ENCODE measurements at regions not wholly inside any gene's neighbourhood (a gene's known extent, or its start where the extent isn't known, plus 50 kb on each side); places are given as distances from the start of the nearest gene placed in this dataset.

GRCh38 chr6:113643407-113643770 lies 213.8 kb upstream of the MARCKS start:
- DNase-seq (ENCODE audit: low read depth in 1 of 2, low spot score in 1 of 2), result no peak
- TF ChIP-seq GABPA (IDR thresholded peaks at IDR 0.05; ENCODE audit: low read depth), result no peak
- TF ChIP-seq REST (IDR thresholded peaks at IDR 0.05; ENCODE audit: insufficient replicate concordance, low read depth), result no peak
- TF ChIP-seq POLR2AphosphoS5 (IDR thresholded peaks at IDR 0.05; ENCODE audit: low read depth), result no peak
- no peak for TF ChIP-seq SPI1 (IDR thresholded peaks at IDR 0.05; ENCODE audit: borderline replicate concordance, low read depth)
- TF ChIP-seq, protein P1, sequence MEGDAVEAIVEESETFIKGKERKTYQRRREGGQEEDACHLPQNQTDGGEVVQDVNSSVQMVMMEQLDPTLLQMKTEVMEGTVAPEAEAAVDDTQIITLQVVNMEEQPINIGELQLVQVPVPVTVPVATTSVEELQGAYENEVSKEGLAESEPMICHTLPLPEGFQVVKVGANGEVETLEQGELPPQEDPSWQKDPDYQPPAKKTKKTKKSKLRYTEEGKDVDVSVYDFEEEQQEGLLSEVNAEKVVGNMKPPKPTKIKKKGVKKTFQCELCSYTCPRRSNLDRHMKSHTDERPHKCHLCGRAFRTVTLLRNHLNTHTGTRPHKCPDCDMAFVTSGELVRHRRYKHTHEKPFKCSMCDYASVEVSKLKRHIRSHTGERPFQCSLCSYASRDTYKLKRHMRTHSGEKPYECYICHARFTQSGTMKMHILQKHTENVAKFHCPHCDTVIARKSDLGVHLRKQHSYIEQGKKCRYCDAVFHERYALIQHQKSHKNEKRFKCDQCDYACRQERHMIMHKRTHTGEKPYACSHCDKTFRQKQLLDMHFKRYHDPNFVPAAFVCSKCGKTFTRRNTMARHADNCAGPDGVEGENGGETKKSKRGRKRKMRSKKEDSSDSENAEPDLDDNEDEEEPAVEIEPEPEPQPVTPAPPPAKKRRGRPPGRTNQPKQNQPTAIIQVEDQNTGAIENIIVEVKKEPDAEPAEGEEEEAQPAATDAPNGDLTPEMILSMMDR (IDR thresholded peaks at IDR 0.05; ENCODE audit: insufficient read depth, low read length), result no peak
- H3K27ac ChIP-seq (replicated peaks), result no peak overlapping the region
- H3K4me3 ChIP-seq (replicated peaks; ENCODE audit: insufficient read depth, low read length), result no peak overlapping the region
- H3K27me3 ChIP-seq (ENCODE audit: insufficient read depth, poor library complexity, severe bottlenecking), result no peaks in the 10 kb centered on the region

DNA sequence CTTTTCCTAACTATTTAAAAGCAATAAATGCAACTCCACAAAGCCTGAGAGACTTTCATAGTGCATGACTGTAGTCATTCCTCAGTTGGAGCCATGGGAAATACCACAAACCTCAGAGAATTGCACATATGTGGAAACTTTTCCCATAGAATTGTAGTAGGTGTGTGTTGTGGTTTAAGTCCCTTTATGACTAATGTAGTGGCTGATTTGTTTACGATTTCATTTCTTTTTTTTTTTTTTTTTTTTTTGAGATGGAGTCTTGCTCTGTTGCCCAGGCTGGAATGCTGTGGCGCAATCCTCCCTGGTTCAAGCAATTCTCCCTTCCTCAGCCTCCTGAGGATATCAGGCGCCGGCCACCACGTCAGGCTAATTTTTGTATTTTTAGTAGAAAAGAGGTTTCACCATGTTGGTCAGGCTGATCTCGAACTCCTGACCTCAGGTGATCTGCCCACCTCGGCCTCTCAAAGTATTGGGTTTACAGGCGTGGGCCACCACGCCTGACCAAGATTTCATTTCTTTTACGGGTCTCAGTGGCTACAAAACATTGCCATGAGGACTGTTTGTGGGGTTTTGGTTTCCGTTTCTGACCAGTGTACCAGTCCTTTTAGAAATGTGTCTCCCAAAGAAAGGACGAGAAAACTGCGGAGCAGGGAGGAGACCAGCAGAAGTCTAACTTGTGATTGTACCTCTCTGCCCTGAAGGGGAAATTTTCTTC lies 212.1 kb upstream of the MARCKS start:
- Histone ChIP-seq H3K27me3 (ENCODE audit: insufficient read depth, poor library complexity, severe bottlenecking) (no peaks in the 10 kb centered on the region), H3K4me3 (replicated peaks; ENCODE audit: insufficient read depth, low read length) (no peak overlapping the region), H3K27ac (replicated peaks) (no peak overlapping the region)
- no peak for DNase-seq (ENCODE audit: low read depth in 1 of 2, low spot score in 1 of 2)
- TF ChIP-seq REST (IDR thresholded peaks at IDR 0.05; ENCODE audit: insufficient replicate concordance, low read depth) (no peak), SPI1 (IDR thresholded peaks at IDR 0.05; ENCODE audit: borderline replicate concordance, low read depth) (no peak), GABPA (IDR thresholded peaks at IDR 0.05; ENCODE audit: low read depth) (no peak), POLR2AphosphoS5 (IDR thresholded peaks at IDR 0.05; ENCODE audit: low read depth) (no peak)
- TF ChIP-seq, protein P1 (IDR thresholded peaks at IDR 0.05; ENCODE audit: insufficient read depth, low read length), result no peak

GRCh38 chr6:113645576-113645970 lies 211.6 kb upstream of the MARCKS start:
- H3K4me3 ChIP-seq (replicated peaks; ENCODE audit: insufficient read depth, low read length), result no peak overlapping the region
- TF ChIP-seq, protein P1 (IDR thresholded peaks at IDR 0.05; ENCODE audit: insufficient read depth, low read length), result no peak
- TF ChIP-seq GABPA (IDR thresholded peaks at IDR 0.05; ENCODE audit: low read depth), result no peak
- no peak for TF ChIP-seq REST (IDR thresholded peaks at IDR 0.05; ENCODE audit: insufficient replicate concordance, low read depth)
- TF ChIP-seq SPI1 (IDR thresholded peaks at IDR 0.05; ENCODE audit: borderline replicate concordance, low read depth), result no peak
- TF ChIP-seq POLR2AphosphoS5 (IDR thresholded peaks at IDR 0.05; ENCODE audit: low read depth), result no peak
- no peaks in the 10 kb centered on the region for H3K27me3 ChIP-seq (ENCODE audit: insufficient read depth, poor library complexity, severe bottlenecking)
- no peak for DNase-seq (ENCODE audit: low read depth in 1 of 2, low spot score in 1 of 2)
- no peak overlapping the region for H3K27ac ChIP-seq (replicated peaks)
